ENCODE measurements at regions not wholly inside any gene's neighbourhood (a gene's known extent, or its start where the extent isn't known, plus 50 kb on each side); places are given as distances from the start of the nearest gene placed in this dataset.

DNA sequence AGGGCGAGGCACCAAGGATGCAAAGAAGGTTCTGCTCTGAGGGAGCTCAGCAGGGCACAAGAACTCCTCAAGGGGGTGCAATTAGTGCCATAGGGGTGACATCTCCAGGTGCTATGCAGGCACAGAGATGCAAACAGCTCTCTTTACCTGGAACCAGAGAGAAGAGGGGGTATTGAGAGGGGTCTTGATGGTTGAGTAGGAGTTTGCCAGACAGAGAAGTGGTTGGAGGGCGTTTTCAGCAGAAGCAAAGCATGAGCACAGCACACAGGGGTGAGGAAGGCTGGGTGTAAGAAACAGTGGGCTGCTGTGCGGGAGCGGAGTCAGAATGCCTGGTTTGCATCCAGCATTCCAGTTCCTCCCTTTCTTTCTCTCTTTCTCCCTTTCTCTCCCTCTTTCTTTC is 81.8 kb upstream of the LHX1 start:
- Histone ChIP-seq H3K4me3 (ENCODE audit: low read length in 2 of 2) (no peak overlapping the region), H3K9me3 (ENCODE audit: control insufficient read depth, low read length) (no peaks in the 10 kb centered on the region), H3K27ac (ENCODE audit: low read depth in 1 of 2, low read length in 2 of 2) (no peak overlapping the region), H3K36me3 (ENCODE audit: control insufficient read depth in 1 of 2, insufficient read depth in 2 of 2, low read length in 1 of 2) (no peaks in the 10 kb centered on the region), H3K27me3 (ENCODE audit: control insufficient read depth in 1 of 2, insufficient read depth in 2 of 2, low read length in 1 of 2) (no peaks in the 10 kb centered on the region), H3K4me1 (ENCODE audit: control insufficient read depth in 1 of 2, insufficient read depth in 2 of 2, low read length in 2 of 2) (no peaks in the 10 kb centered on the region)
- WGBS, 2 donors: 91 to 94% methylated on average over 4 of the region's 4 CpGs
- ATAC-seq (ENCODE audit: low FRiP score) (no peak), DNase-seq (no peak)
- intact Hi-C loops (cut with DNase I): no loop called here

- Histone ChIP-seq H3K27me3 (ENCODE audit: control insufficient read depth in 1 of 2, insufficient read depth in 2 of 2, low read length in 1 of 2) (no peaks in the 10 kb centered on the region), H3K36me3 (ENCODE audit: control insufficient read depth in 1 of 2, insufficient read depth in 2 of 2, low read length in 1 of 2) (no peaks in the 10 kb centered on the region), H3K4me1 (ENCODE audit: control insufficient read depth in 1 of 2, insufficient read depth in 2 of 2, low read length in 2 of 2) (no peaks in the 10 kb centered on the region), H3K9me3 (ENCODE audit: control insufficient read depth, low read length) (no peaks in the 10 kb centered on the region), H3K27ac (ENCODE audit: low read depth in 1 of 2, low read length in 2 of 2) (no peak overlapping the region), H3K4me3 (ENCODE audit: low read length in 2 of 2) (no peak overlapping the region)
- ATAC-seq (ENCODE audit: low FRiP score): no peak
- no peak for DNase-seq
- intact Hi-C loops (cut with DNase I): no loop called here
- 52 to 63% methylated on average over 7 of the region's 7 CpGs for WGBS, 2 donors
These were observed 81.1 kb upstream of the LHX1 start for GRCh38 chr17:36856222-36856621.

DNA sequence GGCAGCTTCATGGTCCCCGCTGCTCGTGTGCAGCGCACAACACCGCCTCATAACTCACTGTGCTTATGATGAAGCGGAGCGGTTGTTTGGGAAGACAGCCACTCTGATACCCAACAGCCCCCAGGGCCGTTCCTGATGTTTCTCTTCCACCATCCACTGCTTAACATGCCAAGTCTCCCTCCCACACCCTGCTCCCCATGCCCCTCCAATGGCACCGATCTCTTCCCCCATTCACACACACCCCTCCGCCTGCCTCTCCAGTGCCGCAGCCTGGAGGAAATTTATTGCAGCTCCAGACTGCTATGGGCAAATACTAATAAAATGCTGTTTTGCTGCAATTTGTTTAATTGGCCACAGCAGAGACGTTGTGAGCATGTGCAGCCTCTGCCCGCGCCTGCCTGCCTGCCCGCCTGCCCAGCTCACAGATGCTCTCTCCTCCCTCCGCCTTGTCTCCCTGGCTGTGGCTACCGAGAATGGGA is 80.3 kb upstream of the LHX1 start:
- no peaks in the 10 kb centered on the region for H3K9me3 ChIP-seq (ENCODE audit: control insufficient read depth, low read length)
- DNase-seq (no peak), ATAC-seq (ENCODE audit: low FRiP score) (no peak)
- intact Hi-C loops (cut with DNase I): no loop called here
- H3K27ac ChIP-seq (ENCODE audit: low read depth in 1 of 2, low read length in 2 of 2): no peak overlapping the region
- WGBS, 2 donors: 57 to 58% methylated on average over 16 of the region's 16 CpGs
- no peak overlapping the region for H3K4me3 ChIP-seq (ENCODE audit: low read length in 2 of 2)
- H3K36me3 ChIP-seq (ENCODE audit: control insufficient read depth in 1 of 2, insufficient read depth in 2 of 2, low read length in 1 of 2): no peaks in the 10 kb centered on the region
- H3K27me3 ChIP-seq (ENCODE audit: control insufficient read depth in 1 of 2, insufficient read depth in 2 of 2, low read length in 1 of 2): no peaks in the 10 kb centered on the region
- no peaks in the 10 kb centered on the region for H3K4me1 ChIP-seq (ENCODE audit: control insufficient read depth in 1 of 2, insufficient read depth in 2 of 2, low read length in 2 of 2)

DNA sequence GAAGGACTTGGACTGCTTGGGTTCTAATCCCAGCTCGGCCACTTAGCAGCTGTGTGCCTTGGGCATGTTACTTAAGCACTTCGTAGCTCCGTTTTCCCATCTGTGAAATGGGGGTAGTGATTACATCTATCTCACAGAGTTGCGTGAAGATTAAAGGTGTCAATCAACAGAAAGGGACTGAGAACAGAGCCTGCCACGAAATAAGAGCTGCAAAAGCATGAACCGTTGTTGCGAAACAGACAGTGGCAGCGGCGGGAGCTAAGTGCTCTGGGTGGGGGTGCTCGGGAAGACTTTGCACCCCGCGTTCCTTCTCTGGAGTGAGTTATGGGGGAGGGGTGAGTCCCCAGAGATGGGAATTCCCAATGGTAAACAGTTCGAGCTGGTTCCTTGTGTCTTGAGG is 79.6 kb upstream of the LHX1 start:
- 66 to 71% methylated on average over 13 of the region's 13 CpGs for WGBS, 2 donors
- no peaks in the 10 kb centered on the region for H3K27me3 ChIP-seq (ENCODE audit: control insufficient read depth in 1 of 2, insufficient read depth in 2 of 2, low read length in 1 of 2)
- H3K9me3 ChIP-seq (ENCODE audit: control insufficient read depth, low read length): no peaks in the 10 kb centered on the region
- ATAC-seq (ENCODE audit: low FRiP score) (no peak), DNase-seq (no peak)
- H3K4me1 ChIP-seq (ENCODE audit: control insufficient read depth in 1 of 2, insufficient read depth in 2 of 2, low read length in 2 of 2): no peaks in the 10 kb centered on the region
- H3K27ac ChIP-seq (ENCODE audit: low read depth in 1 of 2, low read length in 2 of 2): no peak overlapping the region
- intact Hi-C loops (cut with DNase I): no loop called here
- H3K36me3 ChIP-seq (ENCODE audit: control insufficient read depth in 1 of 2, insufficient read depth in 2 of 2, low read length in 1 of 2): no peaks in the 10 kb centered on the region
- H3K4me3 ChIP-seq (ENCODE audit: low read length in 2 of 2): no peak overlapping the region

DNA sequence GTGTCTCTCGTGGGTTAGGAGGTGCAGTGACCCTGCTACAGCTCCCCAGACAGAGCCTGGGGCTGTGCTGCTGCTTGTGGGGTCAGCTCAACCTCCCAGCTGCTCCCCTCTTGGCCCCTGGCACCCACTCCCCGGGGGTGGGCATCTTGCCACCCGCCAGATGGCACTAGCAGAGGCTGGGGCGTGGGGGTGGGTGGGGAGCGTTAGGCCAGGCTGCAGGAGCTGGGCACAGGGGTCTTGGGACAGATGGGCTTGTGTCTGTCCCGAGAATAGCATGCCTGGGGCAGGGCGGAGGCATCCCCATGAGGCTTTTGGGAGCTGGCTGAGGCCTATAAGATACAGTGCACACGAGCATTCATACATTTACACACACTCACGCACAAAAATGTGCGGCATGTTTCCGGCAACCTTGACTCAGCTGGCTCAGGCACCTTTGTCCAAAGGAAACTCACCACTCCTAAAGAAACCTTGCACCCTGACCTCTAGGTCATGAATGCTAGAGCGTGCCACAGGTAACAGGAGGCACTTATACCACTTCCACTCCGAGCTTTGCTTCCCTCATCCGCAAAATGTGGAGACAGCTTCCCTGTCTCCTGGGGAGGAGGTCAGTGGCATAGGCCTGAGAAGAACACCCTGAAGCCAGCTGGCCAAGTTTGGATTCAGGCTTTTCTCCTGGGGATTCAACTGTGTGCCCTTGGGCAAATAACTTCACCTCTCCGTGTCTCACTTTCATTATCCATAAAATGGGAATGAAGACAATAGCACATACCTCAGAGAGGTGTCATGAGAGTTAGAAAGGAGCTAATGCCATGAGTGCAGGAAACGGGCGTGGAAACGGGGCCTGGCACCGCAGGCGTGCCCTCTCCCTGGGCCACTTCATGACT is 78.9 kb upstream of the LHX1 start:
- Histone ChIP-seq H3K9me3 (ENCODE audit: control insufficient read depth, low read length) (no peaks in the 10 kb centered on the region), H3K36me3 (ENCODE audit: control insufficient read depth in 1 of 2, insufficient read depth in 2 of 2, low read length in 1 of 2) (no peaks in the 10 kb centered on the region), H3K4me3 (ENCODE audit: low read length in 2 of 2) (no peak overlapping the region), H3K4me1 (ENCODE audit: control insufficient read depth in 1 of 2, insufficient read depth in 2 of 2, low read length in 2 of 2) (no peaks in the 10 kb centered on the region), H3K27ac (ENCODE audit: low read depth in 1 of 2, low read length in 2 of 2) (no peak overlapping the region), H3K27me3 (ENCODE audit: control insufficient read depth in 1 of 2, insufficient read depth in 2 of 2, low read length in 1 of 2) (no peaks in the 10 kb centered on the region)
- ATAC-seq (ENCODE audit: low FRiP score) (no peak), DNase-seq (no peak)
- WGBS, 2 donors: 76 to 78% methylated on average over 19 to 20 of the region's 20 CpGs
- intact Hi-C loops (cut with DNase I): no loop called here

DNA sequence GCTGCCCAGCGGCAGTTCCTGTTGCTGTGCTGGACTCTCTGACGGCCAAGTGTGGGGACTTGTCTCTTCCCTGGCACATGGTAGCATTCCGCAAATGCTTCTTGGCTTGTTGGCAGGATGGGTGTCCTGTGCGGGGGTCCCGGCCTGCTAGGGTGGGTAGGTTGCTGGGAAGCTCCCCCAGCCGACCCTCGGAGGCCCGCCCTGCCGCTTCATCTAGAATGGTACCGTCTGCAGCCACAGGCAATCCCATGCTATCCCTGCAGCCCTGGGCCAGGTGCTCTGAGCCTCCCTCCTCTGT is 78.3 kb upstream of the LHX1 start:
- no peak overlapping the region for H3K27ac ChIP-seq (ENCODE audit: low read depth in 1 of 2, low read length in 2 of 2)
- H3K27me3 ChIP-seq (ENCODE audit: control insufficient read depth in 1 of 2, insufficient read depth in 2 of 2, low read length in 1 of 2): no peaks in the 10 kb centered on the region
- WGBS, 2 donors: 74 to 77% methylated on average over 10 of the region's 10 CpGs
- H3K4me1 ChIP-seq (ENCODE audit: control insufficient read depth in 1 of 2, insufficient read depth in 2 of 2, low read length in 2 of 2): no peaks in the 10 kb centered on the region
- no peaks in the 10 kb centered on the region for H3K9me3 ChIP-seq (ENCODE audit: control insufficient read depth, low read length)
- intact Hi-C loops (cut with DNase I): no loop called here
- H3K4me3 ChIP-seq (ENCODE audit: low read length in 2 of 2): no peak overlapping the region
- H3K36me3 ChIP-seq (ENCODE audit: control insufficient read depth in 1 of 2, insufficient read depth in 2 of 2, low read length in 1 of 2): no peaks in the 10 kb centered on the region
- no peak for DNase-seq
- ATAC-seq (ENCODE audit: low FRiP score): no peak

- no peaks in the 10 kb centered on the region for H3K36me3 ChIP-seq (ENCODE audit: control insufficient read depth in 1 of 2, insufficient read depth in 2 of 2, low read length in 1 of 2)
- intact Hi-C loops (cut with DNase I): no loop called here
- no peak overlapping the region for H3K27ac ChIP-seq (ENCODE audit: low read depth in 1 of 2, low read length in 2 of 2)
- ATAC-seq (ENCODE audit: low FRiP score): no peak
- H3K4me1 ChIP-seq (ENCODE audit: control insufficient read depth in 1 of 2, insufficient read depth in 2 of 2, low read length in 2 of 2): no peaks in the 10 kb centered on the region
- H3K27me3 ChIP-seq (ENCODE audit: control insufficient read depth in 1 of 2, insufficient read depth in 2 of 2, low read length in 1 of 2): no peaks in the 10 kb centered on the region
- H3K9me3 ChIP-seq (ENCODE audit: control insufficient read depth, low read length): no peaks in the 10 kb centered on the region
- no peak for DNase-seq
- WGBS, 2 donors: 43 to 64% methylated on average over 9 to 11 of the region's 11 CpGs
- H3K4me3 ChIP-seq (ENCODE audit: low read length in 2 of 2): no peak overlapping the region
These were observed 77.6 kb upstream of the LHX1 start for GRCh38 chr17:36859706-36860105.

DNA sequence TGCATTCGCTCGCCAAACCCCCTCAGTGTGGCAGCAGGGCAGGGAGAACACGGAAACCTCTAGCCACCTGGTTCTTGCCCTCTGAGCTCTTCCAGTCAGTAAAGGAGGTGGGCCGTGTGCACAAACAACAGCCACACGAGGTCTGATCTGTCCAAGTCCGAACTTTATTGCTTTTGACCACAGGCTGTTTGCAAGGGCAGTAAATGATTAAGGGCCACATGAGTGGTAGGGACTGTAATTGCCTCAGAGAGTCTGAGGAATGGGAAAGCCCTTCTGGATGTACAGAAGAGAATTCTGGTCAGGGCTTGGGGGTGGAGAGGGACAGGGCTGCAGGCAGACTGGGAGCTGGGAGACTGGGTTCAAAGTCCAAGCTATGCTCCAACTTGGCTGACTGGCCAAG is 75.7 kb upstream of the LHX1 start:
- Histone ChIP-seq H3K27me3 (ENCODE audit: control insufficient read depth in 1 of 2, insufficient read depth in 2 of 2, low read length in 1 of 2) (no peaks in the 10 kb centered on the region), H3K9me3 (ENCODE audit: control insufficient read depth, low read length) (no peaks in the 10 kb centered on the region), H3K4me1 (ENCODE audit: control insufficient read depth in 1 of 2, insufficient read depth in 2 of 2, low read length in 2 of 2) (no peaks in the 10 kb centered on the region), H3K4me3 (ENCODE audit: low read length in 2 of 2) (no peak overlapping the region), H3K36me3 (ENCODE audit: control insufficient read depth in 1 of 2, insufficient read depth in 2 of 2, low read length in 1 of 2) (no peaks in the 10 kb centered on the region), H3K27ac (ENCODE audit: low read depth in 1 of 2, low read length in 2 of 2) (no peak overlapping the region)
- no peak for ATAC-seq (ENCODE audit: low FRiP score)
- 73 to 77% methylated on average over 6 of the region's 6 CpGs for WGBS, 2 donors
- no peak for DNase-seq
- intact Hi-C loops (cut with DNase I): no loop called here

DNA sequence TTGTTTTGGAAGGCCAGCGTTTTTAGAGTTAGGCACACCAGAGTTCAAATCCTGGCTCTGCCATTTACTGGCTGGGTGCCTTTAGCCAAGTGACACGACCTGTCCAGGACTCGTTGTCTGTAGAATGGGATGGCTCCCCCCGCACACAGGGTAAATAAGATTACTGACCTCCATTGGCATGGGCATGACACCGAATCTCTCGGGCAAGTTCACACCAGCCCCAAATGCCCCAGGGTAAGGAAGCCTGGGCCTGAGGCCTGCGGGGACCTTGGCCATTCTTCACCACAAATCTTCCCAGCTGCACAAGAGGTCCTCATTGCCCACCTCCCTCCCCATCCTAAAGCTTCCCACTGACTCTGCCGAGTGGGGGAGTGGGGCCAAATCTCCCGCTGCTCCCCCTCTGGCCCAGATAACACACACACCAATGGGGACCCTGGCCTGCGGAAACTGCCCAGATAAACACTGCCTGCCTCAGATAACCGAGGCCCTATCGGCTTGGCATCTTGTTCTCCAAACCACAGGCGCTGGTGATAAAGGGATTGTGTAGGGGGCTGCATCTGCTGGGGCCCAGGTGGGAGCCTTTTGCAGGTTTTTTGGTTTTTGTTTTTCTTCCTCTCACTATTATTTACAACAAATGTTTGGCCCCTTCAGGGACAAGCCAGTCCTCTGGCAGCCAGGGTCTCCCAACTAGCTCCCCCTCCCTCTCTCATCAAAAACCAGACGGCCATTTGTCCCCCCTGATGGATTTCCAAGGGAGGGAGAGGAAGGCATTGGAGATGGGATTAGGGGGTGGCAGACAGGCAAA is 75.0 kb upstream of the LHX1 start:
- Histone ChIP-seq H3K27ac (ENCODE audit: low read depth in 1 of 2, low read length in 2 of 2) (no peak overlapping the region), H3K9me3 (ENCODE audit: control insufficient read depth, low read length) (no peaks in the 10 kb centered on the region), H3K4me3 (ENCODE audit: low read length in 2 of 2) (no peak overlapping the region), H3K4me1 (ENCODE audit: control insufficient read depth in 1 of 2, insufficient read depth in 2 of 2, low read length in 2 of 2) (no peaks in the 10 kb centered on the region), H3K36me3 (ENCODE audit: control insufficient read depth in 1 of 2, insufficient read depth in 2 of 2, low read length in 1 of 2) (no peaks in the 10 kb centered on the region), H3K27me3 (ENCODE audit: control insufficient read depth in 1 of 2, insufficient read depth in 2 of 2, low read length in 1 of 2) (no peaks in the 10 kb centered on the region)
- intact Hi-C loops (cut with DNase I): no loop called here
- 54 to 60% methylated on average over 14 of the region's 14 CpGs for WGBS, 2 donors
- no peak for DNase-seq
- ATAC-seq (ENCODE audit: low FRiP score): no peak
